Calu3 (cell line): ENCODE measurements at regions not wholly inside any gene's neighbourhood (a gene's known extent, or its start where the extent isn't known, plus 50 kb on each side); places are given as distances from the start of the nearest gene placed in this dataset.

Experiments
- BruUV-seq: library from RNA; stranded (reverse); fragments of 400-500 nt; replicated peaks from 2 replicates; lab custom pipeline; 2021; lab: Mats Ljungman, UMichigan
- CTCF ChIA-PET: fragments of 300-600 bp; sonication (Branson Sonifier 250); formaldehyde crosslinking; loops from one replicate; lab custom pipeline; 2022; ENCODE audit warnings: antibody characterized with exemption; lab: Charles Lee
- DNase-seq: peaks from one replicate; pipeline ENCODE4 v3.0.0; 2022
- H3K27ac Mint-ChIP-seq: one replicate; pipeline ENCODE4 v1.8.0; 2022; ENCODE audit warnings: mixed read lengths; ENCODE audit not compliant: unreplicated experiment
- H3K27me3 Mint-ChIP-seq: one replicate; pipeline ENCODE4 v1.8.0; 2022; ENCODE audit warnings: mixed read lengths; ENCODE audit not compliant: unreplicated experiment
- H3K36me3 Mint-ChIP-seq: one replicate; pipeline ENCODE4 v1.8.0; 2022; ENCODE audit warnings: mild to moderate bottlenecking, moderate library complexity, mixed read lengths; ENCODE audit not compliant: insufficient read depth, unreplicated experiment
- H3K4me1 Mint-ChIP-seq: one replicate; pipeline ENCODE4 v1.8.0; 2022; ENCODE audit warnings: mild to moderate bottlenecking, low read depth, mixed read lengths; ENCODE audit not compliant: unreplicated experiment
- H3K4me3 Mint-ChIP-seq: one replicate; pipeline ENCODE4 v1.8.0; 2022; ENCODE audit warnings: mild to moderate bottlenecking, low read depth, moderate library complexity, mixed read lengths; ENCODE audit not compliant: unreplicated experiment
- H3K9me3 Mint-ChIP-seq: one replicate; pipeline ENCODE4 v1.8.0; 2022; ENCODE audit warnings: low read depth, mixed read lengths; ENCODE audit not compliant: unreplicated experiment
- CTCF ChIP-seq: fragments of 200-600 bp; IDR thresholded peaks from one replicate; pipeline ENCODE4 v1.8.0; 2022; ENCODE audit warnings: antibody characterized with exemption; ENCODE audit not compliant: unreplicated experiment
- intact Hi-C: fragments of 100-400 bp; cut with micrococcal nuclease; formaldehyde crosslinking; loops from one replicate; pipeline ENCODE4 v1.10.0; 2022; ENCODE audit not compliant: unreplicated experiment

DNA sequence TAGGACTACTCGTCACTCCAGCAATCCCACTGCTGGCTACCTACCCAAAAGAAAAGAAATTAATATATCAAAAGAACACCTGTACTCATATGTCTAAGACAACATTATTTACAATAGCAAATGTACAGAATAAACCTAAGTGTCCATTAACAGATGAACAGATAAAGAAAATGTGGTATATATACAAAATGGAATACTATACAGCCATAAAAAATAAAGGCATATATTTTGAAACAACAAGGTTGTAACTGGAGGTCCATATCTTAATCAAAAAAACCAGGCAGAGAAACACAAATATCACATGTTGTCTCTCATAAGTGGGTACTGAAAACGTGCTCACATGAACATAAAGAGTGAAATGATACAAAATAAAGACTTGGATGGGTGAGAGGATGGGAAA lies 1073.3 kb upstream of the PHF14 start:
- H3K9me3 Mint-ChIP-seq = peaks cover 18% of the 10 kb centered on the region
- H3K27me3 Mint-ChIP-seq = no peaks in the 10 kb centered on the region
- H3K27ac Mint-ChIP-seq = no peak overlapping the region
- intact Hi-C loops = no loop called here
- BruUV-seq = no TSS peak
- H3K4me3 Mint-ChIP-seq = no peak overlapping the region
- CTCF ChIA-PET = no interaction called here
- no peak for TF ChIP-seq CTCF
- H3K36me3 Mint-ChIP-seq = no peaks in the 10 kb centered on the region
- DNase-seq = no peak
- no peaks in the 10 kb centered on the region for H3K4me1 Mint-ChIP-seq

GRCh38 chr7:9921326-9921725 lies 1052.3 kb upstream of the PHF14 start:
- no peaks in the 10 kb centered on the region for H3K27me3 Mint-ChIP-seq
- CTCF ChIA-PET = no interaction called here
- no peak for DNase-seq
- no peak overlapping the region for H3K4me3 Mint-ChIP-seq
- no peak for TF ChIP-seq CTCF
- BruUV-seq = no TSS peak
- intact Hi-C loops = no loop called here
- no peak overlapping the region for H3K27ac Mint-ChIP-seq
- H3K9me3 Mint-ChIP-seq = peaks cover 9% of the 10 kb centered on the region
- no peaks in the 10 kb centered on the region for H3K4me1 Mint-ChIP-seq
- H3K36me3 Mint-ChIP-seq = no peaks in the 10 kb centered on the region

DNA sequence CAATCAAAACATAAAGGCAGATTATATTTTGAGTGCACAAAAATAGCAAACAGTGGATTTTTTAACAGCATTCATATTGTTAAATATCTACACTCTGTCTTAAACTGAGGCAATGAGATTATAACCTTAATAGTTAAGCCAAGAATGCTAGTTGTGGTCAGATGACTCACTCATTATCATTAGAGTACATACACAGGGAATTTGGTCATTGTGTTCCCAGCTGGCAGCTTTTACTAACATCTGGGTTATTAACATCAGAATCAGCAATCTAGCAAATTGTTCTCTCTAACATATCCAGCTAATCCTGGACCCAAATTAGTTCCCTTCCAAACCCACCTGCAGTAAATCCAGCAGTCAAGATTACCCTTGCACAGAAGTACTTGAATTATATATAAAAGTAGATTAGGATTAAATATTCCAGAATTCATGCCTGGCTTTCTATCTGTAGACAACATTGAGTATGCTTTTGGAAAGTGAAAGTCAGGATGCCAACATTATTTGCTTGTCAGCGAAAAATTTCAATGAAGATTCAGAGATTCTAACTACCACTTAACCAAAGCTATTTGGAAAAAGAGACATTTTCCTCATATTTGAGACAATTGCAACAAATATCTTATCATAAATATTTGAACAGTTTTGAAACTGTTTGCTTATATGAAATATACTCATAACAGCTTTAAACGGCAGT lies 1035.6 kb upstream of the PHF14 start:
- Mint-ChIP-seq H3K27me3 (no peaks in the 10 kb centered on the region), H3K4me1 (peaks cover 19% of the 10 kb centered on the region), H3K27ac (no peak overlapping the region), H3K36me3 (no peaks in the 10 kb centered on the region), H3K4me3 (no peak overlapping the region), H3K9me3 (no peaks in the 10 kb centered on the region)
- no peak for TF ChIP-seq CTCF
- intact Hi-C loops = loop anchor here (5.0 kb wide), 1 partner anchor 189 kb away; no protein-coding TSS in a partner anchor
- CTCF ChIA-PET = interaction anchor here (1.4 kb wide), 1 partner anchor 41 kb away, joined by 3 read pairs; no protein-coding TSS in a partner anchor
- BruUV-seq = no TSS peak
- peak; percentile 3 for DNase-seq

DNA sequence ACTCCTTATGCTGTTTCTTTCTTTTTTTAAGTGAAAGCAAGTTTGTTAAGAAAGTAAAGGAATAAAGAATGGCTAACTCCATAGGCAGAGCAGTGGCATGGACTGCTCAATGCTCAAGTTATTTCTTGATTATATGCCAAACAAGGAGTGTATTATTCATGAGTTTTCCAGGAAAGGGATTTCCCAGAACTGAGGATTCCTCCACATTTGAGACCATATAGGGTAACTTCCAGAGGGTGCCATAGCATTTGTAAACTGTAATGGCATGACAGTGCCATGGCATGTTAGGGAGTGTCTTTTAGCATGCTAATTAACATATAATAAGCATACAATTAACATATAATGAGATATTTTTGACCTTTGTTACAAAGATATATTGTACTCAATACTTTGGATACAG lies 1034.5 kb upstream of the PHF14 start:
- no peaks in the 10 kb centered on the region for H3K36me3 Mint-ChIP-seq
- intact Hi-C loops = loop anchor here (5.0 kb wide), 1 partner anchor 188 kb away; no protein-coding TSS in a partner anchor
- TF ChIP-seq CTCF = no peak
- no peak overlapping the region for H3K4me3 Mint-ChIP-seq
- CTCF ChIA-PET = interaction anchor here (1.4 kb wide), 1 partner anchor 40 kb away, joined by 3 read pairs; no protein-coding TSS in a partner anchor
- peaks cover 19% of the 10 kb centered on the region for H3K4me1 Mint-ChIP-seq
- no peaks in the 10 kb centered on the region for H3K9me3 Mint-ChIP-seq
- no peak overlapping the region for H3K27ac Mint-ChIP-seq
- no TSS peak for BruUV-seq
- no peaks in the 10 kb centered on the region for H3K27me3 Mint-ChIP-seq
- no peak for DNase-seq
